ENCODE measurements at regions not wholly inside any gene's neighbourhood (a gene's known extent, or its start where the extent isn't known, plus 50 kb on each side); places are given as distances from the start of the nearest gene placed in this dataset.

DNA sequence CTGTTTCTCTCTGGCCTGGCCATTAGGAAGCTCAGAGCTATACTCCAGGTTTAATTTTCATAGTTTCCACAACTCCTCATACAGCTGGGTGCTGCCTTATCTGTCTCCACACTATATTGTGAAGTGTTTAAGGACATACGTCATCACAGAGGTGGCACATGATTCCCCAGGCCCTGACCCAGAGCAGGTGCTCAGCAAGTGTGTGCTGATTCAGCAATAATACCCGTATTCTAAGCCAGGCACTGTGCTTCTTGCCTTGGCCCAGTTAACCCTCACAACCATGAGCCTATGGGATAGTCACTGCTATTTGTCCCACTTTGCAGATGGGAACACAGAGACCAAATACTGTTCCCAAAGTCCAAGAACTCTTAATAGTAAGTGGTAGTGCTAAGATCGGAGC is 93.5 kb upstream of the SMIM23 start:
- DNase-seq, result no peak

DNA sequence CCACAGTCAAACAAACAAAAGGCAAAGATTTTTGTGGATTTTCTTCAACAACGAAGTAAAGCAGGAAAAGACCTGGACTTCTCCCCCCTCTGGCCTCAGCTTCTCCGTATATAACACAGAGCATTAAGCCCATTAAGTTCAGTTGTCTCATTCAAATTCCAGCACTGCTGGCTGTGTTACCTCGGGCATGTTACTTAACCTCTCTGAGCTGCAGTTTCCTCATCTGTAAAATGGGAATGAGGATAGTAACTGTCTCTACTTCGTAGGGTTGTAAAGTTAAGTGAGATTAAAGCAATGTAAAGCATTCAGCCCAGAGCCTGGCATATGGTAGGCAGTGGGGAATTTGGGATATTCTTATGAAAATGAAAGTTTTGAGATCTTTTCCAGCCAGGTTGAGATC is 92.7 kb upstream of the SMIM23 start:
- DNase-seq, result no peak

DNA sequence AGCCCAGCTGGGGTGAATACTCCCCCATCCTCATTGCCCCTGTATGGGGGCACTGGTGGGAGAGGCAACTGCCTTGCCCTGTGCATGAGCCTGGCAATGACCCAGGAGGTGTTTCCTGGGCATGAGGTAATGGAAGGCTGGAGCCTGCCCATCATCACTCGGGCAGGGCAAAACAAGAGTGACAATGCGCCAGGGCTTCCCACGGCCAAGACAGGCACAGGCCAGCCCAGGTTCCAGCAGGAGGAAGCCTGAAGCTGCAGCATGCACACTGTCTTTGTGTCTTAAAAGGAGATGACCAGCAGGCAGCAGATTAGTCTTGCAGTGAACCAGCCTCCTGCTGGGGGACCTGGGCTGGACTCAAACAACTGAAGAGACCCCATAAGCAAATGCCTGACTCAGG is 92.2 kb upstream of the SMIM23 start:
- DNase-seq, result no peak

GRCh38 chr5:171695804-171696203 is 89.8 kb upstream of the SMIM23 start:
- no peak for DNase-seq

- no peak for DNase-seq
These were observed 88.2 kb upstream of the SMIM23 start for GRCh38 chr5:171697221-171698102.

DNA sequence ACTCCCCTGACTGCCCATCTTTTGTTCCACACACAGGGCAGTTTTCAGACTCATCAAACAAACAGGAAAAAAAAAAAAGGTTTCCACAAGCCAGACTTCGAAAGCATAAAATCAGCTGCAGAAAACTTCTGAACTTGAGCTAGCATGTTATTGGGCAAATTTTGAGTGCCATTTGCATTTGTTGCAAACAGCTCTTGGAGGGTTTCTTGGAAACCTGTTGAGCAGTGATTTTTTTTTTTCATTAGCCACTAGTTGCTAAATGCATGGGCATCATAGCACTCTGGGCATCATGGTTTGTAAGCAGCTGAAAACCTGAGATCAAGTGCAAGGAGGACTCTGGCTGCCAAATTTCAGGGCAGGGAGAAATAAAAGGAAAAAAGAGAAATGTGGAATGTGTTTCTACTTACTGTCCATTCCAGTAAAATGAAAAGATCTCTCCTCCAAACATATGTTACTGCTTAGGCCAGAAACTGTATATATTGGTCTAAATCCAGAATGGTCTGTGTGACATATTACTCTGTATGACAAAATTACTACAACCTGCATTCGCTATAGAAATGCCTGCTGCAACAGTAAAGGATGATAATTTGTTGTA is 85.2 kb upstream of the SMIM23 start:
- DNase-seq, result no peak

GRCh38 chr5:171701100-171701541 is 84.5 kb upstream of the SMIM23 start:
- no peak for DNase-seq

- DNase-seq, result no peak
These were observed 83.4 kb upstream of the SMIM23 start for GRCh38 chr5:171702135-171702770.

DNA sequence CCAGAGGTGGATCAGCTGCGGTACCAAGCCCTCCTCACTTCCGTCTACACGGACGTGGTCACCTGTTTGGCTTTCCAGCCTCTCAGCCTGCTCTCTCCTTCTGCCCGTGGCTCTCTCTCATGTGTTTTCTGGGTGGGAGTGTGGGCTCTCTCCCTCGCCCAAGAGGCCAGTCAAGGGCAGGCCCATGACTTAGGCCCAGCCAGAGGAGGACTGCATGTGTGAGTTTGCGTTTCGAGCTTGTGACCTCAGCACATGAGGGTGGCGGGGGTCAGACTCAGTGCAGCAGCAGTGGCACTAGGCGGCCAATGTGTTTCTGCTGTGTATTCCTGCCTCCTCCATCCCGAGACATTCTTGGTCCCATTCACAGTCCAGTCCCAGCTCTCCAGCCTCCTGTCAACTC is 82.5 kb upstream of the SMIM23 start:
- DNase-seq, result no peak

DNA sequence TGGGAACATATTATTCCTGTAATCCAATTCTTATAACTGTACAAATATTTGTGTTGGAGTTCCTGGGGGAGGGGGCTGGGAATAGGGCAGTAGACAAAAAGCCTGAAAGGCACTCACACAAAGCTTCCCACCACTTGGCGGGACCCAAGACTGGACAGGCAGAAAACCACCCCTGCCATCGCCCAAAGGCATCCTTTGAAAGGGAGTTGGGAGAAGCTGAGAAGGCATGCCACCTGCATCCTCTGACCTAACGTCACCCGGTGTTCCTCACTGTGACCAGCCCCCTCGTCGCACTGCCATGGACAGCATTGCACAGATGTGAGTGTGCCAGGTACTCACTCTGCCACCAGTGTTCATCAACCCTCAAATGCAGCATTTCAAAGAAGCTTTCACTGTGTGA is 80.6 kb upstream of the SMIM23 start:
- DNase-seq, result no peak

DNA sequence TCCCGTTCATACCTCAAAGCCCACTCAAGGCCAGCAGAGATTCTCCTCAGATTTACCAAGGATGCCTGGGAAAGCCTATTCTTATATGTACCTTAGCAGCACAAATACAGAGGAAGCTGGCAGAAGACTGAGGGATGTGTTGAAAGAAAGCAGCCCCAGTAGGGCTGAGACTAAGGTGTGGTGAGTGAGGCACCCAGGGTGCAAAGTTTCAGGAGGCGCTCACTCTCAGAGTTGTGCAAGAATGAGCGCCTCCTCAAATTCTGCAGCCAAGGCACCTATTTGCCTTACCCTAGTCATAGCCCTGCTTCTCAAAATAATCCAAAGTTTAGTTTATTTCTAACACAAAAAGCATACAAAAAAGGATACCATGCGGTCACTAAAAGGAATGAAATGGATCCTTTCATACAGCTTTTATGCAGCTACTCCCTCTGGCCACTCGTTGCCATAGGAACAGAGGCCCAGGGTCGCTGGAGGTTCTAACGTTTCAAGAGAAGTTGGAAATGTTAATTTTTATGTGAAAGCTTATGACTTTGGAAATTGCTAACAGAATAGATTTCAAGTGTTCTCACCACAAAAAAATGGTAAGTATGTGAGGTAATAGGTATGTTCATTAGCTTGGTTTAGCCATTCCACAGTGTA is 79.7 kb upstream of the SMIM23 start:
- no peak for DNase-seq

- DNase-seq, result no peak
These were observed 78.7 kb upstream of the SMIM23 start for GRCh38 chr5:171706736-171707441.

DNA sequence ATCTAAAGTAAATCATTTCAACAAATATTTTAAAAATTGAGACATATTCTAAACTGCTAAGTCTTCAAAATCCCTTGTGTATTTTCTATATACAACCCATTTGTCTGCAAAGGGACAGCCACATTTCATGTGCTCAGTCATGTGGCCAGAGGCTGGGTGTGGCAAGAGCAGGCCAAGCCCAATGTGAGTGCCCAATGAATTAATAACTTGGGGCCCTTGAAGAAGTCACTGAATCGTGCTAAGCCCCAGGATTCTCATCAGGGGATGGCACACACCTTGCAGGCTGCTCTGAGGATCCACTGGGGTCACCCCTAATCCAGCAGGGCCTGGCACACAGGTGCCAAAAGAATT is 78.2 kb upstream of the SMIM23 start:
- no peak for DNase-seq

GRCh38 chr5:171709930-171710329 is 75.7 kb upstream of the SMIM23 start:
- DNase-seq, result no peak

GRCh38 chr5:171710451-171711024 is 75.1 kb upstream of the SMIM23 start:
- DNase-seq, result no peak

GRCh38 chr5:171711571-171711970 is 74.0 kb upstream of the SMIM23 start:
- no peak for DNase-seq

- DNase-seq, result no peak
These were observed 73.0 kb upstream of the SMIM23 start for GRCh38 chr5:171712616-171713015.

DNA sequence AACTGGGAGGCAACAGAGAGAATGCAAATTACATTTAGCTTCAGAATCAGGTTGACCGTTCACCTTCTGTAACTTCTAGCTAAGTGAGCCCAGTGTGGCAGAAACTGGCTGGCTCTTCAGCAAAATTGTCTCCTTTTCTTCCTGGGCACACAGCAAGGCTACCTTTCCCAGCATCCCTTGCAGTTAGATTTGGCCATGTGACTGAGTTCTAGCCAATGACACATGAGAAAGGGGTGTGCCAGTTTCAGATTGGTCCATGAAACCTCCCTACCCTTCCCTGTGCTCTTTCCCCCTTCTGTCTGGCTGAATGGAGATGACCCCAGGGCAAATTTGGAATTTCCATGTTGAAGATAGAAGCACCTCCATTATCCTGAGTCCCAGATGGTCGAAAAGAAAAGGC is 72.5 kb upstream of the SMIM23 start:
- no peak for DNase-seq

DNA sequence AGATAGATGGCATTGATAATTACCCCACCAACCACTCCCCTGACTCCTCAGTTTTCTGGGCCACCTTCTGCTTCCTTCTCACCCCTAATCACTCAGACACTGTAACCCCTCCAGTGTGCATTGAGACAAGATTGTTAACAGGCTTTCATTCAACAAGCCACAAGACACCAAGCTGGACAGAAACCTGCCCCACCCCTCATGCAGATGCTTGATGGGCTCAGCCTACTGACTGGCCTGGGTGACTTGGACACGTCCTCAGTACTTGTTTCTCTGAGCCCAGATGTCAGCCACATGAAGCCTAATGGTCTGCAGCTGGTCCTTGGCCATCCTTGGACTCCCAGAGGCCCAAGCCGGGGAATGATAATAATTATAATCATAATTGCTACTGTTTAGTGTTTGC is 71.4 kb upstream of the SMIM23 start:
- DNase-seq, result no peak

- no peak for DNase-seq
These were observed 70.8 kb upstream of the SMIM23 start for GRCh38 chr5:171714851-171715250.

DNA sequence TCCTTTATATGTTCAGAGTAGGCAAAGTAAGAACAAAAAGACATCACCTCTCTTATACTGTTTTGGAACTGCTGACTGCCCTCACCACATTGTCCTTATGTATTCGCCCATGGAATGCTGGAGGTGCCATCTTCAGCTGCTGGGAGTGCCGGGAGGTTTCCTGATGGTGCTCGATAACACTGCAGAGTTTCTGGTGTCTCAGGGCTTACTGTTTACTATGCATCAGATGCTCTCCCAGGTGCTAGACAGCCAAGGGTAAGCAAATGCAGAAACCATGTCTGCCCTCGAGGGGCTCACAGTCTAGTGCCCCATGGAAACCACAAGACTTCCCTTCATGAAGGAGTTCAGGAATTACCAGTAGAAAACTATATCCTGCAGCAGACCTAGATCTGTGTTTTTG is 70.1 kb upstream of the SMIM23 start:
- DNase-seq, result no peak

DNA sequence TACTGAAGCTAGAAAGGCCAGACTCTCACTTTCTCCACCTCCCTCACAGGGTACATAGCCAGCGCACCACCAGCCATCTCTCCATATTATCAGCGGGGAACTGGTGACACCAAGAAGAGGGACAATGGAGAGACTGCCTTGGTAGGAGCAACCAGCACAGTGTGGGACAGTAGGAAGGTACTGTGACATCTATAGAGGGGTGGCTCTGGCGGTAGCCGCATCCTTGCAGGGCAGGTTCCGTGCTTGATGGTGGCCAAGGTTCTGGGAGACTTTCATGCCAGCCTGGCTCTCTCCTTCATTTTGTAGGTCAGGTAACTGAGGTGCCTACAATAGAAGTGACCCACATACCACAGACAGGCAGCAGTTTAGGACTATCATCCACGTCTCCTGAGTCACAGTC is 65.5 kb upstream of the SMIM23 start:
- DNase-seq, result no peak

DNA sequence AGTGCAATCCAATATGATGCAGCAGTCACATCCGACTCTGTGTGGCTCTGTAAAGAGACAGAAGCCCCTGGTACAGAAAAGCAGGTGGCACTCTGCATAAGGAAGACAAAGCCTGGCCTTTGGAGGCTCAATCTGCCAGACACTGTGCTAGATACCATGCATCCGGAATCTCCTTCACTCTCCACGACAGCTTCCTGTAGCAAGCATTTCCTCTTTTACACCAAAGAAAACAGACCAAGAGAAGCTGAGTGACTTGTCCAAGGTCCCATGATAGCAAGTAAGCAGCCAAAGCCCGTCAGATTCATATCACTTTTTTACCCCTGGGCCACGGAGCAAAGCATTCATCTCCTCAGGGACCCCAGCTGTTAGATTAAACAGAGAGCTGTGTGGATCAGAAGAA is 64.2 kb upstream of the SMIM23 start:
- DNase-seq, result no peak
